HEK293 (cell line): ENCODE measurements at regions not wholly inside any gene's neighbourhood (a gene's known extent, or its start where the extent isn't known, plus 50 kb on each side); places are given as distances from the start of the nearest gene placed in this dataset.
A peak's percentile ranks its signal among the peaks of the same experiment; 100 is the strongest.

Experiments used
- EGR2 ChIP-seq: fragments of 450-650 bp; formaldehyde crosslinking; IDR thresholded peaks from 2 replicates; pipeline ENCODE4 v1.5.1; 2016; ENCODE audit warnings: low read depth, missing biosample characterization, missing genetic modification characterization
- HOXC10 ChIP-seq: sonication (generic); formaldehyde crosslinking; IDR thresholded peaks from 2 replicates; pipeline ENCODE4 v1.8.1; 2023; ENCODE audit warnings: mild to moderate bottlenecking, missing genetic modification reagents
- KLF7 ChIP-seq: fragments of 450-650 bp; formaldehyde crosslinking; IDR thresholded peaks from 2 replicates; pipeline ENCODE4 v1.5.1; 2016; ENCODE audit warnings: missing biosample characterization, missing genetic modification characterization, borderline replicate concordance
- MYNN ChIP-seq: fragments of 450-650 bp; formaldehyde crosslinking; IDR thresholded peaks from 2 replicates; pipeline ENCODE4 v1.5.1; 2016; ENCODE audit warnings: missing biosample characterization, missing genetic modification characterization, borderline replicate concordance
- PRDM1 ChIP-seq: fragments of 450-650 bp; formaldehyde crosslinking; IDR thresholded peaks from 2 replicates; pipeline ENCODE4; 2016; ENCODE audit warnings: missing biosample characterization, missing genetic modification characterization
- RBAK ChIP-seq: fragments of 450-650 bp; formaldehyde crosslinking; IDR thresholded peaks from 2 replicates; pipeline ENCODE4 v1.5.1; 2016; ENCODE audit warnings: missing biosample characterization, missing genetic modification characterization
- SALL2 ChIP-seq: fragments of 450-650 bp; formaldehyde crosslinking; IDR thresholded peaks from 2 replicates; pipeline ENCODE4 v1.5.0; 2017; ENCODE audit warnings: missing biosample characterization, mild to moderate bottlenecking, missing genetic modification characterization, borderline replicate concordance
- SETDB1 ChIP-seq: IDR thresholded peaks from one replicate; pipeline ENCODE4 v1.6.1; 2017; ENCODE audit warnings: mild to moderate bottlenecking, low read length, moderate library complexity, mixed read lengths; ENCODE audit not compliant: insufficient read length
- SP3 ChIP-seq: fragments of 450-650 bp; formaldehyde crosslinking; IDR thresholded peaks from 2 replicates; pipeline ENCODE4 v1.5.1; 2016; ENCODE audit warnings: missing biosample characterization, missing genetic modification characterization
- ZBTB11 ChIP-seq: fragments of 450-650 bp; formaldehyde crosslinking; conservative IDR thresholded peaks from 2 replicates; pipeline ENCODE4 v1.5.1; 2016; ENCODE audit warnings: low read depth, missing biosample characterization, missing genetic modification characterization
- ZBTB7A ChIP-seq: fragments of 450-650 bp; formaldehyde crosslinking; IDR thresholded peaks from 2 replicates; pipeline ENCODE4 v1.5.1; 2016; ENCODE audit warnings: low read depth, missing biosample characterization, missing genetic modification characterization
- ZBTB8A ChIP-seq: fragments of 450-650 bp; formaldehyde crosslinking; IDR thresholded peaks from 2 replicates; pipeline ENCODE4 v1.5.1; 2016; ENCODE audit warnings: missing biosample characterization, missing genetic modification characterization
- ZFP3 ChIP-seq: fragments of 450-650 bp; formaldehyde crosslinking; IDR thresholded peaks from 2 replicates; pipeline ENCODE4 v1.5.1; 2016; ENCODE audit warnings: low read depth, missing biosample characterization, missing genetic modification characterization
- ZNF10 ChIP-seq: fragments of 450-650 bp; formaldehyde crosslinking; IDR thresholded peaks from 2 replicates; pipeline ENCODE4 v1.5.1; 2017; ENCODE audit warnings: missing biosample characterization, missing genetic modification characterization
- ZNF133 ChIP-seq: fragments of 450-650 bp; formaldehyde crosslinking; IDR thresholded peaks from 2 replicates; pipeline ENCODE4 v1.5.1; 2016; ENCODE audit warnings: missing biosample characterization, missing genetic modification characterization
- ZNF175 ChIP-seq: fragments of 450-650 bp; formaldehyde crosslinking; IDR thresholded peaks from 2 replicates; pipeline ENCODE4 v1.5.1; 2016; ENCODE audit warnings: missing biosample characterization, missing genetic modification characterization
- ZNF248 ChIP-seq: fragments of 450-650 bp; formaldehyde crosslinking; IDR thresholded peaks from 2 replicates; pipeline ENCODE4 v1.5.1; 2017; ENCODE audit warnings: missing biosample characterization, missing genetic modification characterization
- ZNF335 ChIP-seq: fragments of 450-650 bp; formaldehyde crosslinking; conservative IDR thresholded peaks from 2 replicates; pipeline ENCODE4 v1.5.1; 2016; ENCODE audit warnings: missing biosample characterization, missing genetic modification characterization
- ZNF366 ChIP-seq: fragments of 450-650 bp; formaldehyde crosslinking; conservative IDR thresholded peaks from 2 replicates; pipeline ENCODE4 v1.5.1; 2016; ENCODE audit warnings: missing biosample characterization, missing genetic modification characterization
- ZNF473 ChIP-seq: fragments of 450-650 bp; formaldehyde crosslinking; IDR thresholded peaks from 2 replicates; pipeline ENCODE4 v1.5.1; 2017; ENCODE audit warnings: missing biosample characterization, missing genetic modification characterization
- ZNF571 ChIP-seq: fragments of 450-650 bp; formaldehyde crosslinking; IDR thresholded peaks from 2 replicates; pipeline ENCODE4 v1.5.0; 2017; ENCODE audit warnings: missing biosample characterization, missing genetic modification characterization
- ZNF658 ChIP-seq: fragments of 450-650 bp; formaldehyde crosslinking; IDR thresholded peaks from 2 replicates; pipeline ENCODE4; 2016; ENCODE audit warnings: missing biosample characterization, missing genetic modification characterization
- ZNF76 ChIP-seq: fragments of 450-650 bp; formaldehyde crosslinking; IDR thresholded peaks from 2 replicates; pipeline ENCODE4; 2016; ENCODE audit warnings: low read depth, missing biosample characterization, missing genetic modification characterization, borderline replicate concordance
- ZNF768 ChIP-seq: fragments of 450-650 bp; formaldehyde crosslinking; IDR thresholded peaks from 2 replicates; pipeline ENCODE4 v1.5.1; 2018; ENCODE audit warnings: missing biosample characterization, mild to moderate bottlenecking, missing genetic modification characterization
- ZNF791 ChIP-seq: fragments of 450-650 bp; formaldehyde crosslinking; IDR thresholded peaks from 2 replicates; pipeline ENCODE4 v1.5.1; 2016; ENCODE audit warnings: missing biosample characterization, missing genetic modification characterization
- ZNF792 ChIP-seq: fragments of 450-650 bp; formaldehyde crosslinking; IDR thresholded peaks from 2 replicates; pipeline ENCODE4 v1.5.1; 2016; ENCODE audit warnings: missing biosample characterization, missing genetic modification characterization
- TF ChIP-seq, protein P1 (sequence below): fragments of 450-650 bp; formaldehyde crosslinking; IDR thresholded peaks from 2 replicates; pipeline ENCODE4 v1.5.1; 2017; ENCODE audit warnings: missing biosample characterization, missing genetic modification characterization
- TF ChIP-seq, protein P2 (sequence below): fragments of 450-650 bp; formaldehyde crosslinking; IDR thresholded peaks from 2 replicates; pipeline ENCODE4 v1.5.1; 2017; ENCODE audit warnings: missing biosample characterization, missing genetic modification characterization
- TF ChIP-seq, protein P3 (sequence below): fragments of 450-650 bp; formaldehyde crosslinking; IDR thresholded peaks from 2 replicates; pipeline ENCODE4 v1.5.1; 2016; ENCODE audit warnings: missing biosample characterization, missing genetic modification characterization
- TF ChIP-seq, protein P4 (sequence below): fragments of 450-650 bp; formaldehyde crosslinking; IDR thresholded peaks from 2 replicates; pipeline ENCODE4 v1.5.1; 2016; ENCODE audit warnings: missing biosample characterization, missing genetic modification characterization

DNA sequence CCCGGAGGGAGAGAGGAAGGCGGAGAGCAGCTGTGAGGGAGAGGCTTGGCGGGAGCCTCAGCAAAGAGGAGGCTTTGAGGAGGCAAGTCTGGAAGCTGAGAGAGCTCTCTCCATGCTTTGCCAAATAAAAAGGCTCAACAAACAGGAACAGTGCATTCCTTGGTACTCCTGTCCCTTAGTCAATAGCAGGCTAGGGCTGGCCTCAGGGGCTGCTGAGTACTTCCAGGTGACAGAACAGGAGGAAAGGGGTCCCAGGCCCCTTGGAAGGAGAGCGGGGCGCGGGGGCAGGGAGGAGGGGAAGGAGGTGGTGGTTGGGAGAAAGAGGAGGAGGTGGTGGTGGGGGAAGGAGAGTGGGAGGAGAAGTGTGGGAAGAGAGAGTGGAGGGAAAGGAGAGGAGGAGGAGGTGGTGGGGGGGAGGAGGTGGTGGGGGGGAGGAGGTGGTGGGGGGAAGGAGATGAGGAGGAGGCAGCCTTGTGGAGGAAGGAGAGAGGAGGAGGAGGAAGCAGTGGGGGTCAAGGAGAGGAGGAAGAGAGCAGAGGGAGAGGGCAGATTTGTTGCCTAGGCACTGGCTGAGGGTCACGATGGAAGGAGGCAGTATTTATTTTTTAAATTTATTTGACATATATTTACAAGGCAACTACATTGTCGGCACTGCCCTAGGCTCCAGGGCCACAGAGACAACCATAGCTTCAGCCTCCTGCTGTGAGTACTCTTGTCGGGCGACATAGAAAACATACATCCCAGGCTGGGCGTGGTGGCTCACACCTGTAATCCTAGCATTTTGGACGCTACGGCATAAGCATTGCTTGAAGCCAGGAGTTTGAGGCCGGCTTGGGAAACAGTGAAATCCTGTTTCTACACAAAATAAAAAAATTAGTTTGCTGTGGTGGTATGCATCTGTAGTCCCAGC, 74.2 kb upstream of the ZBED5 start (continued):
- TF ChIP-seq, protein P1, sequence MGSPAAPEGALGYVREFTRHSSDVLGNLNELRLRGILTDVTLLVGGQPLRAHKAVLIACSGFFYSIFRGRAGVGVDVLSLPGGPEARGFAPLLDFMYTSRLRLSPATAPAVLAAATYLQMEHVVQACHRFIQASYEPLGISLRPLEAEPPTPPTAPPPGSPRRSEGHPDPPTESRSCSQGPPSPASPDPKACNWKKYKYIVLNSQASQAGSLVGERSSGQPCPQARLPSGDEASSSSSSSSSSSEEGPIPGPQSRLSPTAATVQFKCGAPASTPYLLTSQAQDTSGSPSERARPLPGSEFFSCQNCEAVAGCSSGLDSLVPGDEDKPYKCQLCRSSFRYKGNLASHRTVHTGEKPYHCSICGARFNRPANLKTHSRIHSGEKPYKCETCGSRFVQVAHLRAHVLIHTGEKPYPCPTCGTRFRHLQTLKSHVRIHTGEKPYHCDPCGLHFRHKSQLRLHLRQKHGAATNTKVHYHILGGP (tag by site-specific recombination), result no peak
- TF ChIP-seq ZNF175 (tag by site-specific recombination), result no peak
- no peak for TF ChIP-seq SETDB1
- TF ChIP-seq ZNF658 (tag by site-specific recombination), result no peak
- TF ChIP-seq ZNF248, result no peak
- no peak for TF ChIP-seq ZBTB7A (tag by site-specific recombination)
- no peak for TF ChIP-seq ZNF473 (tag by site-specific recombination)
- no peak for TF ChIP-seq SALL2 (tag by site-specific recombination)
- peak; percentile 28; the same call in 1 of the 2 replicates for TF ChIP-seq ZNF335 (tag by site-specific recombination)
- no peak for TF ChIP-seq ZBTB11 (tag by site-specific recombination)
- no peak for TF ChIP-seq RBAK
- TF ChIP-seq, protein P2, sequence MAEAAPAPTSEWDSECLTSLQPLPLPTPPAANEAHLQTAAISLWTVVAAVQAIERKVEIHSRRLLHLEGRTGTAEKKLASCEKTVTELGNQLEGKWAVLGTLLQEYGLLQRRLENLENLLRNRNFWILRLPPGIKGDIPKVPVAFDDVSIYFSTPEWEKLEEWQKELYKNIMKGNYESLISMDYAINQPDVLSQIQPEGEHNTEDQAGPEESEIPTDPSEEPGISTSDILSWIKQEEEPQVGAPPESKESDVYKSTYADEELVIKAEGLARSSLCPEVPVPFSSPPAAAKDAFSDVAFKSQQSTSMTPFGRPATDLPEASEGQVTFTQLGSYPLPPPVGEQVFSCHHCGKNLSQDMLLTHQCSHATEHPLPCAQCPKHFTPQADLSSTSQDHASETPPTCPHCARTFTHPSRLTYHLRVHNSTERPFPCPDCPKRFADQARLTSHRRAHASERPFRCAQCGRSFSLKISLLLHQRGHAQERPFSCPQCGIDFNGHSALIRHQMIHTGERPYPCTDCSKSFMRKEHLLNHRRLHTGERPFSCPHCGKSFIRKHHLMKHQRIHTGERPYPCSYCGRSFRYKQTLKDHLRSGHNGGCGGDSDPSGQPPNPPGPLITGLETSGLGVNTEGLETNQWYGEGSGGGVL (tag by site-specific recombination), result 0 out of 2 replicates have a peak, but pooled peaks have one; percentile 22
- TF ChIP-seq SP3, result peak; percentile 56; the same call in 1 of the 2 replicates
- peak; percentile 5 for TF ChIP-seq PRDM1 (tag by site-specific recombination)
- TF ChIP-seq MYNN (tag by site-specific recombination), result no peak
- no peak for TF ChIP-seq ZNF768 (tag by site-specific recombination)
- TF ChIP-seq, protein P3, sequence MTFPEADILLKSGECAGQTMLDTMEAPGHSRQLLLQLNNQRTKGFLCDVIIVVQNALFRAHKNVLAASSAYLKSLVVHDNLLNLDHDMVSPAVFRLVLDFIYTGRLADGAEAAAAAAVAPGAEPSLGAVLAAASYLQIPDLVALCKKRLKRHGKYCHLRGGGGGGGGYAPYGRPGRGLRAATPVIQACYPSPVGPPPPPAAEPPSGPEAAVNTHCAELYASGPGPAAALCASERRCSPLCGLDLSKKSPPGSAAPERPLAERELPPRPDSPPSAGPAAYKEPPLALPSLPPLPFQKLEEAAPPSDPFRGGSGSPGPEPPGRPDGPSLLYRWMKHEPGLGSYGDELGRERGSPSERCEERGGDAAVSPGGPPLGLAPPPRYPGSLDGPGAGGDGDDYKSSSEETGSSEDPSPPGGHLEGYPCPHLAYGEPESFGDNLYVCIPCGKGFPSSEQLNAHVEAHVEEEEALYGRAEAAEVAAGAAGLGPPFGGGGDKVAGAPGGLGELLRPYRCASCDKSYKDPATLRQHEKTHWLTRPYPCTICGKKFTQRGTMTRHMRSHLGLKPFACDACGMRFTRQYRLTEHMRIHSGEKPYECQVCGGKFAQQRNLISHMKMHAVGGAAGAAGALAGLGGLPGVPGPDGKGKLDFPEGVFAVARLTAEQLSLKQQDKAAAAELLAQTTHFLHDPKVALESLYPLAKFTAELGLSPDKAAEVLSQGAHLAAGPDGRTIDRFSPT (tag by site-specific recombination), result no peak
- TF ChIP-seq, protein P4, sequence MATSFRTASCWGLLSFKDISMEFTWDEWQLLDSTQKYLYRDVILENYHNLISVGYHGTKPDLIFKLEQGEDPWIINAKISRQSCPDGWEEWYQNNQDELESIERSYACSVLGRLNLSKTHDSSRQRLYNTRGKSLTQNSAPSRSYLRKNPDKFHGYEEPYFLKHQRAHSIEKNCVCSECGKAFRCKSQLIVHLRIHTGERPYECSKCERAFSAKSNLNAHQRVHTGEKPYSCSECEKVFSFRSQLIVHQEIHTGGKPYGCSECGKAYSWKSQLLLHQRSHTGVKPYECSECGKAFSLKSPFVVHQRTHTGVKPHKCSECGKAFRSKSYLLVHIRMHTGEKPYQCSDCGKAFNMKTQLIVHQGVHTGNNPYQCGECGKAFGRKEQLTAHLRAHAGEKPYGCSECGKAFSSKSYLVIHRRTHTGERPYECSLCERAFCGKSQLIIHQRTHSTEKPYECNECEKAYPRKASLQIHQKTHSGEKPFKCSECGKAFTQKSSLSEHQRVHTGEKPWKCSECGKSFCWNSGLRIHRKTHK, result no peak
- TF ChIP-seq ZBTB8A (tag by site-specific recombination), result no peak
- TF ChIP-seq ZNF76, result no peak
- TF ChIP-seq ZFP3 (tag by site-specific recombination), result no peak
- TF ChIP-seq HOXC10 (CRISPR knock-in tag), result no peak
- TF ChIP-seq ZNF133 (tag by site-specific recombination), result no peak
- TF ChIP-seq ZNF792 (tag by site-specific recombination), result no peak
- peak; percentile 65 for TF ChIP-seq ZNF366
- TF ChIP-seq ZNF10, result no peak
- peak; percentile 74 for TF ChIP-seq EGR2 (tag by site-specific recombination)
- TF ChIP-seq ZNF791 (tag by site-specific recombination), result no peak
- TF ChIP-seq ZNF571, result no peak
- TF ChIP-seq KLF7 (tag by site-specific recombination), result 0 out of 2 replicates have a peak, but pooled peaks have one; percentile 2
